ENCODE measurements at regions not wholly inside any gene's neighbourhood (a gene's known extent, or its start where the extent isn't known, plus 50 kb on each side); places are given as distances from the start of the nearest gene placed in this dataset.

DNA sequence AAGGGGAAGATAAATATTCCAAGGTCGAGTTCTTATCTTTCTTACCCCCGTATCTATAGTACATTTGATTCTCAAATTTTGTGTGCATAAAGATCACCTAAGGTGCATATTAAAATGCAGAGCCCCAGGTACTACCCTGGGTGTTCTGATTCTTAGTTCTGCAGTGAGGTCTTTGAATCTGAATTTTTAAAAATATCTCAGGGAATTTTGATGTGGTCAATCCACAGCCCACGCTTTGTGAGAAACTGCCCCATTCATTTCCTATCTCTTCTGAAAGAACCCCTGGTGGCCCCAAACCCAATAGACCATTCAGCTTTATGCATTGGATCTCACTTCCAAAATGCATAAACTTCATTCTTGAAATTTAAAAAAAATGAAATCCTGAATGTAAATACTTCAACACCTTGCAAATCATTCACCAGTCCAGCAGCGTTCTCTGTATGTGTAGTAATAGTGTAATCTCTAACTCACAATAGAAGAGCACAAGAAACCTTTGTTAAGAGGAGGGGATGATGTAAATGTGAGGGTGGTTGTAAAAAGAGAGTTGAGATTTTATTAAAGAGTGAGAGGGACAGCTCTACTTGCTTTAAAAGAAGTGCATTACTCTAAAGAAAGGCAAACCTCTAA lies 108.8 kb upstream of the ZP4 start:
- no peak for DNase-seq (ENCODE audit: low spot score)

DNA sequence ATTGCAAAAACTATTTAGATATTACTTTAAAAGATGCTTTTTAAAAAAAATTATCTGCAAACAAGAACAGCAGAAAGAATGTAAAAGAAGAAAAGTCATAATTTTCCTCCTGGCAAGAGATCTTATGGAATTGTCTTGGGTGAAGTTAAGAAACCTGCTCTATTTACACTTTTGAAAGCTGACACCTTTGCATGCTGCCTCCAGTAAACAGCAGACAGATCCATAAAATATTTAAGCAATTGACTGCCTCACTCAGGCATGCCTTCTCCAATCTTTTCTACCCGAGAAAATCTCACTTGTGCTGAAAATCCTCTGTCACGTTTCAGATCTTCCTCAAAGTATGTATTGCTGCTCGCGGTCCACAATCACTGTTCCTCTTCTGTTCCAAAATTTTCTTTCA lies 107.9 kb upstream of the ZP4 start:
- no peak for DNase-seq (ENCODE audit: low spot score)

DNA sequence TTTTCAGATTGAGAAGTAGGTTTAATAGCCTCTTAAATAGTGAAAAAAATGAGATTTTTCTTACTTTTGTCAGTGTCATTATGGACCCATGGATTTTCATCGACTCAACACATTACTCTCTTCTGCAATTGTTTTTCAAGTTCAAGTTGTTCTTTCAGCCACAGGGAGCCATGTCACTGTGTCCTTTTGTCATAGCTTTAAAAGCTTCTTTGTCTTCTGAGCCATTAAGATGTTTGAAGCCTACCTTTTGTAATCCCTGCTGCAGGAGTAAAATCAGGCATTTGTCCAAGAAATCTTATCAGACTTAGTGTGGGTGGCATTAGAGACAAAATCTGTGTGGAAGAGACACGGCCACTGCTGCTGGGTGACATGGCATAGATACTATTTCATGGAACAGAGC lies 92.8 kb upstream of the ZP4 start:
- no peak for DNase-seq (ENCODE audit: low spot score)

DNA sequence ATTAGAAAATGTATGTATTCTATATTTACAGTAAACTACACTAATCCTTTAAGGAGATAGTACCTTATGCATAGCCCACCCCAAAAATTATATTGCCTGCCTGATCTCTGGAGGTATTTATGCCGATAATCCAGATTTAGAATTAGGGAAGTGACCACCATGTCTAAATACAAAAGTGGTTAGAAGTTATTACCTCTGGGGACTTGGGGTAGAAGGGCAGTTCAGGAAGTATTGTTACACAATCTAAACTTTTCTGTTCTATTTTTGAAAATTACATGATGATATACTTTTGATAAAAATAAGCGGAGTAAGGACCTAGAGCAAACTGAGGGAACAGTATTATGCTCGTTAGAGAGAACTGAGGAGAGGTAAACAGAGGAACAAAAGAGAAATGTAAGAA lies 90.5 kb upstream of the ZP4 start:
- DNase-seq (ENCODE audit: low spot score), result no peak

GRCh38 chr1:237976331-237976730 lies 85.6 kb upstream of the ZP4 start:
- DNase-seq (ENCODE audit: low spot score), result no peak

- no peak for DNase-seq (ENCODE audit: low spot score)
Measured at GRCh38 chr1:237975903-237976302, 85.2 kb upstream of the ZP4 start.

GRCh38 chr1:237975376-237975775 lies 84.7 kb upstream of the ZP4 start:
- no peak for DNase-seq (ENCODE audit: low spot score)

DNA sequence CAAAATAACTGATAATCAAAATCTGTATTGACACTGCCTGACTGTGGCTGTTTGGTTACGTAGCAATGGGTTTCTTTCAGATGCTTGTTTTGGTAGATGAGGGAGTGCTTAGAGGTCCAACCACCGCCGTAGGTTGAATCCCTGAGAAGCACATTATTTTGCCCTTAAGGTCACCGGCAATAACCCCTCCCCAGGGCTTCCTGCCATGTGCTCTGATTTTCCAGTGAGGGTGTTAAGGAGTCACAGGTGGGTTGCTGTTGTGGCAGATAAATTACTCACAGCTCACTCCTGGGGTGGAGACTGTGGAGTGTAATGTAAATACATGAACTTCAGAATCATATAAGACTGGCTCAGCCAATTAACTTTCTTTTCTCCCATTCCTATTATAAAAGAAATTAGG lies 81.5 kb upstream of the ZP4 start:
- DNase-seq (ENCODE audit: low spot score), result no peak

DNA sequence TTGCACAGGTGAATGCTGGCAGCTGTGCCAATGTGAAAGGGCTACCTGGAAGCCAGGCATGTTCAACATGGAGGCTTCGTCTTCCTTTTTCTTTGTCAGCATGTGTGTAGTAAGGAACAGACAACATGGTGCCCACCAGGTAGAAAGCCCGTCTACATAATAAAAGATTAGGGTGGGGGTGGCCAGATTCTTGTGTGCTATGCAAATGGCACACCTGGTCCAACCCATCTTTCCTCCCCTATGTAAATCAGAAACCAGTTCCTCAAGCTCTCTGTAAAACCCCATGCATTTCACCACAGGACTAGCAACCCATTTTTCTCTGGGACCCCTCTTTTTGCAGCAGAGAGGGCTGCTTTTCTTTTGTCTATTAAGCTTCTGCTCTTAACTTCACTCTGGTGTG lies 72.3 kb upstream of the ZP4 start:
- no peak for DNase-seq (ENCODE audit: low spot score)

DNA sequence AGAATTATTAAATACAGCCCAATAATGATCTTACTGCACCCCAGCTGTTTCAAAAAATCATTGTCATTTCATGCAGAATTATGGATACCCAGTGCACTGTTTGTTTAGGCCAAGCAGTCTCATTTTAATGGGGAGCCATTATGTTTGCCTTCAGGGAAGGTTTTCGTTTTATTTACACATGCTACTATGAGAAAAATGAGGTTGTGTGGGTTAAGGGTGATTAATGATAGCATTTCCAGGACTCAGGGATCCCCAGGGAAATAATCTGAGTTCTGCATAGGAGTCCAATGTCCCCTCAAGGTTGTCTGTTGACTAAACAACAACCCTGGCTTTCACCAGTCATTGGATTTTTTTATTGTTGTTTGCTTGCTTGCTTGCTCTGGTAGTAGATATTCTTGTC lies 71.0 kb upstream of the ZP4 start:
- no peak for DNase-seq (ENCODE audit: low spot score)

- no peak for DNase-seq (ENCODE audit: low spot score)
Measured at GRCh38 chr1:237959838-237960237, 69.1 kb upstream of the ZP4 start.

DNA sequence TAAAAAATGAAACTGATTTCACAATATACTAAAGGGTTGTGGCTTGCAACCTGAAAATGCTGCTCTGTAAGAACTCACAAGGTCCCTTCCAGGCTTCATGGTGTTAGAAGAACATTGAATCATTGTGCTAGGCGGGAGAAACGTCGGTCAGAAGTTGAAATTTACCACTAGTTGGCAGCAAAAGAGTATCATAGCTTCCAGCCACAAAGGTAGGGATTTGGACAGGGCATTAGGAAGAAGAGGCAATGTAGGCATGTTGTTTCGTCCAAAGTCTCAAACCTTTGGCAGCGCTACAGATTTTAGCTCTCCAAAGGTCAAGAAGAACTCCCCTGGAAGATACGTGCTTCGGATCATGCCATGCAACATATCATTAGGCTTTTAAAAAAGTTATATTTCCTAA lies 62.5 kb upstream of the ZP4 start:
- DNase-seq (ENCODE audit: low spot score), result no peak

All from putamen (tissue), 1 donor.